ENCODE measurements at regions not wholly inside any gene's neighbourhood (a gene's known extent, or its start where the extent isn't known, plus 50 kb on each side); places are given as distances from the start of the nearest gene placed in this dataset.

- TF ChIP-seq, protein P1, sequence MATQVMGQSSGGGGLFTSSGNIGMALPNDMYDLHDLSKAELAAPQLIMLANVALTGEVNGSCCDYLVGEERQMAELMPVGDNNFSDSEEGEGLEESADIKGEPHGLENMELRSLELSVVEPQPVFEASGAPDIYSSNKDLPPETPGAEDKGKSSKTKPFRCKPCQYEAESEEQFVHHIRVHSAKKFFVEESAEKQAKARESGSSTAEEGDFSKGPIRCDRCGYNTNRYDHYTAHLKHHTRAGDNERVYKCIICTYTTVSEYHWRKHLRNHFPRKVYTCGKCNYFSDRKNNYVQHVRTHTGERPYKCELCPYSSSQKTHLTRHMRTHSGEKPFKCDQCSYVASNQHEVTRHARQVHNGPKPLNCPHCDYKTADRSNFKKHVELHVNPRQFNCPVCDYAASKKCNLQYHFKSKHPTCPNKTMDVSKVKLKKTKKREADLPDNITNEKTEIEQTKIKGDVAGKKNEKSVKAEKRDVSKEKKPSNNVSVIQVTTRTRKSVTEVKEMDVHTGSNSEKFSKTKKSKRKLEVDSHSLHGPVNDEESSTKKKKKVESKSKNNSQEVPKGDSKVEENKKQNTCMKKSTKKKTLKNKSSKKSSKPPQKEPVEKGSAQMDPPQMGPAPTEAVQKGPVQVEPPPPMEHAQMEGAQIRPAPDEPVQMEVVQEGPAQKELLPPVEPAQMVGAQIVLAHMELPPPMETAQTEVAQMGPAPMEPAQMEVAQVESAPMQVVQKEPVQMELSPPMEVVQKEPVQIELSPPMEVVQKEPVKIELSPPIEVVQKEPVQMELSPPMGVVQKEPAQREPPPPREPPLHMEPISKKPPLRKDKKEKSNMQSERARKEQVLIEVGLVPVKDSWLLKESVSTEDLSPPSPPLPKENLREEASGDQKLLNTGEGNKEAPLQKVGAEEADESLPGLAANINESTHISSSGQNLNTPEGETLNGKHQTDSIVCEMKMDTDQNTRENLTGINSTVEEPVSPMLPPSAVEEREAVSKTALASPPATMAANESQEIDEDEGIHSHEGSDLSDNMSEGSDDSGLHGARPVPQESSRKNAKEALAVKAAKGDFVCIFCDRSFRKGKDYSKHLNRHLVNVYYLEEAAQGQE (IDR thresholded peaks at IDR 0.05; ENCODE audit: insufficient read depth in 1 of 2, low read depth in 2 of 2, low read length in 2 of 2): no peak
- TF ChIP-seq FOXP2 (optimal IDR thresholded peaks at IDR 0.05; ENCODE audit: borderline replicate concordance, extremely low read depth, extremely low read length, insufficient read depth) (no peak), POLR2AphosphoS5 (IDR thresholded peaks at IDR 0.05; ENCODE audit: low read depth, low read length) (no peak), SIN3A (IDR thresholded peaks at IDR 0.05; ENCODE audit: borderline replicate concordance, insufficient read depth, low read length) (no peak), TAF1 (IDR thresholded peaks at IDR 0.05; ENCODE audit: borderline replicate concordance, insufficient read depth, low read length) (no peak)
Measured at GRCh38 chr18:39969803-39970494, 1985.1 kb upstream of the PIK3C3 start.

GRCh38 chr18:39966275-39966674, 1988.8 kb upstream of the PIK3C3 start:
- no peak for TF ChIP-seq SIN3A (IDR thresholded peaks at IDR 0.05; ENCODE audit: borderline replicate concordance, insufficient read depth, low read length)
- no peak for TF ChIP-seq TAF1 (IDR thresholded peaks at IDR 0.05; ENCODE audit: borderline replicate concordance, insufficient read depth, low read length)
- TF ChIP-seq, protein P1 (IDR thresholded peaks at IDR 0.05; ENCODE audit: insufficient read depth in 1 of 2, low read depth in 2 of 2, low read length in 2 of 2): no peak
- no peak for TF ChIP-seq POLR2AphosphoS5 (IDR thresholded peaks at IDR 0.05; ENCODE audit: low read depth, low read length)
- no peak for TF ChIP-seq FOXP2 (optimal IDR thresholded peaks at IDR 0.05; ENCODE audit: borderline replicate concordance, extremely low read depth, extremely low read length, insufficient read depth)

- TF ChIP-seq FOXP2 (optimal IDR thresholded peaks at IDR 0.05; ENCODE audit: borderline replicate concordance, extremely low read depth, extremely low read length, insufficient read depth) (no peak), SIN3A (IDR thresholded peaks at IDR 0.05; ENCODE audit: borderline replicate concordance, insufficient read depth, low read length) (no peak)
Measured at GRCh38 chr18:39962546-39962945, 1992.5 kb upstream of the PIK3C3 start.

DNA sequence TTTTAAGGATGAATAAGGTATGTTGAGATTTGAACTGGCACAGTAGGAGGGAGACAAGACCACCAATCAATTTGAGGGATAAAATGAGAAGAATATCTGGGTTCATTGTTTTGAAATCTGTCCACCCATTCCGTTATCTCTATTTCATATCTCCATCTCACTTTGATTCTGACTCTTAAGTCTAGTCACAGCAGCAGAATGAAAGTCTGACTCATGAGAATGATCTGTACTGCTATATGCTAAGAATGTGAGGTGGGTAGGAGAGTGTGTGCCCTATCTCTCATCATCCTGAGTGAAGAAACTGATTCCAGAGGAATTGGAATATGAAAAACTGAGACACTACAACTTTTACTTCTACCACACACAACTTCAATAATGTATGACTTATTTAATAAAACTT, 1994.5 kb upstream of the PIK3C3 start:
- TF ChIP-seq, protein P1 (IDR thresholded peaks at IDR 0.05; ENCODE audit: insufficient read depth in 1 of 2, low read depth in 2 of 2, low read length in 2 of 2): no peak
- TF ChIP-seq POLR2AphosphoS5 (IDR thresholded peaks at IDR 0.05; ENCODE audit: low read depth, low read length) (no peak), SIN3A (IDR thresholded peaks at IDR 0.05; ENCODE audit: borderline replicate concordance, insufficient read depth, low read length) (no peak), FOXP2 (optimal IDR thresholded peaks at IDR 0.05; ENCODE audit: borderline replicate concordance, extremely low read depth, extremely low read length, insufficient read depth) (no peak), TAF1 (IDR thresholded peaks at IDR 0.05; ENCODE audit: borderline replicate concordance, insufficient read depth, low read length) (no peak)

- TF ChIP-seq TAF1 (IDR thresholded peaks at IDR 0.05; ENCODE audit: borderline replicate concordance, insufficient read depth, low read length): no peak
- TF ChIP-seq, protein P1 (IDR thresholded peaks at IDR 0.05; ENCODE audit: insufficient read depth in 1 of 2, low read depth in 2 of 2, low read length in 2 of 2): no peak
- TF ChIP-seq FOXP2 (optimal IDR thresholded peaks at IDR 0.05; ENCODE audit: borderline replicate concordance, extremely low read depth, extremely low read length, insufficient read depth): no peak
- TF ChIP-seq POLR2AphosphoS5 (IDR thresholded peaks at IDR 0.05; ENCODE audit: low read depth, low read length): no peak
- TF ChIP-seq SIN3A (IDR thresholded peaks at IDR 0.05; ENCODE audit: borderline replicate concordance, insufficient read depth, low read length): no peak
Measured at GRCh38 chr18:39959839-39960238, 1995.2 kb upstream of the PIK3C3 start.

Measured in PFSK-1 (cell line).